B cell (primary cell): ENCODE measurements at regions not wholly inside any gene's neighbourhood (a gene's known extent, or its start where the extent isn't known, plus 50 kb on each side); places are given as distances from the start of the nearest gene placed in this dataset.
A peak's percentile ranks its signal among the peaks of the same experiment; 100 is the strongest.

Source experiments
- ATAC-seq: fragments of 200-7000 bp; cut with Tn5 transposase; one replicate; pipeline ENCODE4 v1.10.0; 2021; ENCODE audit warnings: low read depth, mild to moderate bottlenecking, moderate number of reproducible peaks, moderate library complexity
- CTCF ChIA-PET: fragments of 350-600 bp; sonication (Branson Sonifier 250); formaldehyde crosslinking; loops from one replicate; lab custom pipeline; 2021; ENCODE audit warnings: antibody characterized with exemption, inconsistent platforms; lab: Charles Lee
- POLR2A ChIA-PET: fragments of 350-600 bp; sonication (Branson Sonifier 250); formaldehyde crosslinking; loops from one replicate; lab custom pipeline; 2021; ENCODE audit warnings: antibody characterized with exemption; lab: Charles Lee
- DNase-seq: peaks from one replicate; pipeline ENCODE4 v3.0.0; 2013
- H2AFZ ChIP-seq: 2 replicates; pipeline ENCODE4 v1.6.1; 2012; ENCODE audit warnings: mild to moderate bottlenecking, low read depth, low read length; ENCODE audit not compliant: insufficient read depth, poor library complexity, severe bottlenecking
- H3K27ac ChIP-seq, 2 donors: 1 replicate in 1 of 2; 2 replicates in 1 of 2; pipeline ENCODE4 v1.5.1; 2012 to 2013; ENCODE audit warnings: low read length in 2 of 2, mild to moderate bottlenecking in 2 of 2, moderate library complexity in 1 of 2
- H3K27me3 ChIP-seq, 4 experiments: fragments of 200-600 bp in 1 of 4; sonication (generic) in 1 of 4; replicated peaks in 1 of 4; 1 replicate in 2 of 4; 2 replicates in 2 of 4; pipeline versions ENCODE4 v1.6.1 to v1.7.0; 2013 to 2016; ENCODE audit warnings: low read length in 3 of 4, mild to moderate bottlenecking in 2 of 4, mixed read lengths in 1 of 4, moderate library complexity in 1 of 4; ENCODE audit not compliant: insufficient read depth in 4 of 4, control insufficient read depth in 3 of 4; ENCODE audit errors: control extremely low read depth in 1 of 4
- H3K36me3 ChIP-seq, 2 experiments: replicated peaks in 1 of 2; 1 replicate in 1 of 2; 2 replicates in 1 of 2; pipeline versions ENCODE4 v1.6.1 to v1.7.1; 2013; ENCODE audit warnings: low read length in 1 of 2; ENCODE audit not compliant: insufficient read depth in 2 of 2, control insufficient read depth in 1 of 2; ENCODE audit errors: control extremely low read depth in 1 of 2, extremely low read depth in 1 of 2
- H3K4me1 ChIP-seq, 2 donors: fragments of 200-600 bp in 1 of 2; sonication (generic) in 1 of 2; 1 replicate in 1 of 2; 2 replicates in 1 of 2; pipeline versions ENCODE4 v1.5.1 to v1.6.1; 2013 to 2017; ENCODE audit warnings: low read length in 2 of 2; ENCODE audit not compliant: control insufficient read depth in 2 of 2, insufficient read depth in 2 of 2
- H3K4me2 ChIP-seq: replicated peaks from 2 replicates; pipeline ENCODE3; 2012; ENCODE audit warnings: mild to moderate bottlenecking, low read depth, low read length; ENCODE audit not compliant: poor library complexity, severe bottlenecking
- H3K4me3 ChIP-seq, 5 experiments: fragments of 200-600 bp in 1 of 5; sonication (generic) in 1 of 5; 1 replicate in 3 of 5; 2 replicates in 2 of 5; pipeline versions ENCODE4 v1.5.1 to v1.7.0; 2011 to 2016; ENCODE audit warnings: low read length in 4 of 5, mild to moderate bottlenecking in 4 of 5, low read depth in 2 of 5, control low read depth in 1 of 5, moderate library complexity in 1 of 5; ENCODE audit not compliant: insufficient read depth in 1 of 5; ENCODE audit errors: control extremely low read depth in 1 of 5, extremely low read depth in 1 of 5
- H3K79me2 ChIP-seq: fragments of 200-600 bp; sonication (generic); one replicate; pipeline ENCODE4 v1.6.0; 2016; ENCODE audit warnings: low read length; ENCODE audit not compliant: control insufficient read depth, insufficient read depth
- H3K9ac ChIP-seq: fragments of 200-600 bp; sonication (generic); 2 replicates; pipeline ENCODE4 v1.6.1; 2017; ENCODE audit warnings: mild to moderate bottlenecking, low read length, moderate library complexity
- H3K9me3 ChIP-seq, 3 donors: one replicate each; pipeline versions ENCODE4 v1.6.1 to v1.7.1; 2013; ENCODE audit warnings: low read length in 2 of 3; ENCODE audit not compliant: control insufficient read depth in 2 of 3, insufficient read depth in 1 of 3; ENCODE audit errors: control extremely low read depth in 1 of 3
- H4K20me1 ChIP-seq: 2 replicates; pipeline ENCODE4 v1.6.0; 2012; ENCODE audit warnings: mild to moderate bottlenecking, low read length; ENCODE audit not compliant: insufficient read depth, control insufficient read depth, poor library complexity, severe bottlenecking
- H3K27ac Mint-ChIP-seq: one replicate; pipeline ENCODE4 v1.8.0; 2021; ENCODE audit warnings: mixed read lengths
- H3K27me3 Mint-ChIP-seq: one replicate; pipeline ENCODE4 v1.8.0; 2021; ENCODE audit warnings: mixed read lengths
- H3K4me1 Mint-ChIP-seq: one replicate; pipeline ENCODE4 v1.8.0; 2021; ENCODE audit warnings: mixed read lengths
- H3K4me3 Mint-ChIP-seq: one replicate; pipeline ENCODE4 v1.8.0; 2021; ENCODE audit warnings: mixed read lengths
- H3K9me3 Mint-ChIP-seq: one replicate; pipeline ENCODE4 v1.8.0; 2022; ENCODE audit warnings: mixed read lengths; ENCODE audit not compliant: insufficient read depth
- EZH2 ChIP-seq: IDR thresholded peaks from 2 replicates; pipeline ENCODE4 v1.6.1; 2012; ENCODE audit warnings: borderline replicate concordance, low read depth, mild to moderate bottlenecking, moderate library complexity, low read length; ENCODE audit not compliant: insufficient read depth, poor library complexity, severe bottlenecking
- WGBS: methylation state at CpG from one replicate; pipeline ENCODE4 v1.1.5; 2013; ENCODE audit warnings: missing lambda C conversion rate; ENCODE audit not compliant: insufficient coverage; 5-methylcytosine and 5-hydroxymethylcytosine counted together
- intact Hi-C: fragments of 100-400 bp; cut with micrococcal nuclease; formaldehyde crosslinking; loops from one replicate; pipeline ENCODE4 v1.10.0; 2022
- TF ChIP-seq, protein P1 (sequence below): fragments of 200-600 bp; IDR thresholded peaks from one replicate; pipeline ENCODE4 v1.8.0; 2022; ENCODE audit warnings: antibody characterized with exemption, mild to moderate bottlenecking

DNA sequence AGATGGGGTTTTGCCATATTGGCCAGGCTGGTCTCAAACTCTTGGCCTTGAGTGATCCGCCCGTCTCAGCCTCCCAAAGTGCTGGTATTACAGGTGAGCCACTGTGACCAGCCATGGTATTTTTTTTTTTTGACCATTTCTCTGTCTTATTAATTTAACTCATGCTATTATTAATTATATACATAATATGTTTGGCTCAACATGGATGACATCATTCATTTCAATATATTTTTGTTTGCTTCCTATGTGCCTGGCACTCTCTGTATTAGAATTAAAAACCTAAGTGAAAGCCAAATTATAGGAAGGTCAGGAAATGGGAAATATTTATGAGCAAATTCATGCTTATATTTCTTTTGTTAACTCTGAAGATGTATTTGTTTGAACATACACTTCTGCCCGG lies 55.8 kb upstream of the AKIRIN2 start:
- no peak overlapping the region for H3K4me3 Mint-ChIP-seq
- Histone ChIP-seq H3K36me3 (no peaks in the 10 kb centered on the region), H4K20me1 (no peaks in the 10 kb centered on the region), H3K4me1 (peaks cover 37 to 40% of the 10 kb centered on the region in 2 donors), H3K27ac (no peak overlapping the region), H2AFZ (no peak overlapping the region), H3K9ac (no peak overlapping the region), H3K4me3 (no peak overlapping the region), H3K27me3 (no peaks in the 10 kb centered on the region), H3K4me2 (no peak overlapping the region), H3K79me2 (peaks cover 5% of the 10 kb centered on the region), H3K9me3 (peaks cover 4 to 19% (median 18%) of the 10 kb centered on the region in 3 donors)
- WGBS: no CpG with 5 or more reads among the region's 3 CpGs
- intact Hi-C loops: loop anchor here (2.0 to 5.0 kb wide), 5 partner anchors 15 to 421 kb away; no protein-coding TSS in a partner anchor
- ChIA-PET POLR2A (interaction anchor here (0.7 to 1.4 kb wide), 2 partner anchors 8 to 140 kb away, joined by 3 to 4 read pairs; no protein-coding TSS in a partner anchor), CTCF (interaction anchor here (1.0 to 1.5 kb wide), 3 partner anchors 8 to 423 kb away, joined by 3 to 7 read pairs (median 4); partner anchors contain the start of gene AKIRIN2)
- ATAC-seq (no peak), DNase-seq (no peak)
- H3K9me3 Mint-ChIP-seq: peaks cover 5% of the 10 kb centered on the region
- peaks cover 36% of the 10 kb centered on the region for H3K4me1 Mint-ChIP-seq
- no peaks in the 10 kb centered on the region for H3K27me3 Mint-ChIP-seq
- TF ChIP-seq, protein P1, sequence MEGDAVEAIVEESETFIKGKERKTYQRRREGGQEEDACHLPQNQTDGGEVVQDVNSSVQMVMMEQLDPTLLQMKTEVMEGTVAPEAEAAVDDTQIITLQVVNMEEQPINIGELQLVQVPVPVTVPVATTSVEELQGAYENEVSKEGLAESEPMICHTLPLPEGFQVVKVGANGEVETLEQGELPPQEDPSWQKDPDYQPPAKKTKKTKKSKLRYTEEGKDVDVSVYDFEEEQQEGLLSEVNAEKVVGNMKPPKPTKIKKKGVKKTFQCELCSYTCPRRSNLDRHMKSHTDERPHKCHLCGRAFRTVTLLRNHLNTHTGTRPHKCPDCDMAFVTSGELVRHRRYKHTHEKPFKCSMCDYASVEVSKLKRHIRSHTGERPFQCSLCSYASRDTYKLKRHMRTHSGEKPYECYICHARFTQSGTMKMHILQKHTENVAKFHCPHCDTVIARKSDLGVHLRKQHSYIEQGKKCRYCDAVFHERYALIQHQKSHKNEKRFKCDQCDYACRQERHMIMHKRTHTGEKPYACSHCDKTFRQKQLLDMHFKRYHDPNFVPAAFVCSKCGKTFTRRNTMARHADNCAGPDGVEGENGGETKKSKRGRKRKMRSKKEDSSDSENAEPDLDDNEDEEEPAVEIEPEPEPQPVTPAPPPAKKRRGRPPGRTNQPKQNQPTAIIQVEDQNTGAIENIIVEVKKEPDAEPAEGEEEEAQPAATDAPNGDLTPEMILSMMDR: no peak
- TF ChIP-seq EZH2: no peak
- H3K27ac Mint-ChIP-seq: peak overlapping the region; percentile 20

DNA sequence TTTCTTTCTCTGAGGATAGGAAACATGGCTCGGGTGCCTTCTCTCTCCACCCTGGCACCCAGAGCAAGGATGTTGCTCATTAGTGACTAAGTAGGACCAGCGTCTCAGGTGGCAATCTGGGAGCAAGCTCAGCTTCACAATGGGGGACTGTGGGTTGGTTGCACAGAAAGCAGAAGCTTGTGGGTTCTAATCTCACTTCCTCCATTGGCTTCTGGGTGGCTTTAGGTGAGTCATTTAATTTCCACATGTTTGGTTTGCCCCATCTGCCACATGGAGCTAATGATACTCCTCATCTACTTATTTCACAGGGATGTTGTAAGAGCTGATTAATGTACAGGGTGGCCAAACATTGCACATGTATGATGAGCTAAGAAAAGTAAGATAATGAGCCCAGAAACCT lies 54.8 kb upstream of the AKIRIN2 start:
- peak; percentile 86 for DNase-seq
- no peak for TF ChIP-seq EZH2
- TF ChIP-seq, protein P1: no peak
- H3K27me3 ChIP-seq: no peaks in the 10 kb centered on the region
- no peak overlapping the region for H2AFZ ChIP-seq
- Mint-ChIP-seq H3K4me3 (peak overlapping the region; percentile 62), H3K27ac (peak overlapping the region; percentile 89), H3K9me3 (peaks cover 5% of the 10 kb centered on the region), H3K27me3 (no peaks in the 10 kb centered on the region), H3K4me1 (peaks cover 36% of the 10 kb centered on the region)
- ATAC-seq: peak; percentile 91
- H3K9ac ChIP-seq: no peak overlapping the region
- peaks cover 37 to 40% of the 10 kb centered on the region in 2 donors for H3K4me1 ChIP-seq
- H3K79me2 ChIP-seq: peaks cover 5% of the 10 kb centered on the region
- WGBS: no CpG with 5 or more reads among the region's 2 CpGs
- ChIA-PET CTCF (interaction anchor here (0.6 to 1.5 kb wide), 8 partner anchors 9 to 424 kb away, joined by 3 to 7 read pairs (median 3); partner anchors contain the start of gene AKIRIN2), POLR2A (interaction anchor here (0.6 to 1.4 kb wide), 7 partner anchors 9 to 1324 kb away, joined by 3 to 5 read pairs (median 4); partner anchors contain the start of genes AKIRIN2 and PNRC1)
- H3K36me3 ChIP-seq: no peaks in the 10 kb centered on the region
- peak overlapping the region; percentile 50 for H3K4me2 ChIP-seq
- H3K9me3 ChIP-seq: peaks cover 4 to 25% (median 20%) of the 10 kb centered on the region in 3 donors
- no peak overlapping the region for H3K4me3 ChIP-seq
- peak overlapping the region; percentile 9 to 43 for H3K27ac ChIP-seq
- intact Hi-C loops: loop anchor here (1.0 to 5.0 kb wide), 6 partner anchors 14 to 422 kb away; partner anchors contain the start of gene AKIRIN2
- H4K20me1 ChIP-seq: no peaks in the 10 kb centered on the region
